Upper lobe of left lung (tissue), 6 donors: ENCODE measurements at regions not wholly inside any gene's neighbourhood (a gene's known extent, or its start where the extent isn't known, plus 50 kb on each side); places are given as distances from the start of the nearest gene placed in this dataset.

Experiments
- ATAC-seq, 2 donors: fragments of 200-7000 bp; cut with Tn5 transposase; one replicate each; pipeline ENCODE4 v1.9.1; 2022; ENCODE audit warnings: mild to moderate bottlenecking in 2 of 2, moderate library complexity in 2 of 2; ENCODE audit not compliant: low FRiP score in 2 of 2
- DNase-seq, 2 donors: peaks; one replicate each; pipeline ENCODE4 v3.0.0-alpha.2; 2019 to 2020
- H3K27ac ChIP-seq, 4 donors: fragments of 200-600 bp; sonication (generic); one replicate each; pipeline ENCODE4 v1.5.1; 2016 to 2019
- H3K27me3 ChIP-seq, 4 donors: fragments of 200-600 bp; sonication (generic); one replicate each; pipeline ENCODE4 v1.5.1; 2017 to 2019
- H3K36me3 ChIP-seq, 4 donors: fragments of 200-600 bp; sonication (generic); one replicate each; pipeline ENCODE4 v1.5.1; 2016 to 2019
- H3K4me1 ChIP-seq, 4 donors: fragments of 200-600 bp; sonication (generic); one replicate each; pipeline ENCODE4 v1.5.1; 2018 to 2019
- H3K4me3 ChIP-seq, 4 donors: fragments of 200-600 bp; sonication (generic); one replicate each; pipeline ENCODE4 v1.5.1; 2017 to 2019; ENCODE audit warnings: mild to moderate bottlenecking in 2 of 4, moderate library complexity in 1 of 4
- H3K9me3 ChIP-seq, 4 donors: fragments of 200-600 bp; sonication (generic); one replicate each; pipeline ENCODE4 v1.5.1; 2018 to 2019
- EP300 ChIP-seq, 4 donors: sonication (generic); formaldehyde crosslinking; IDR thresholded peaks; one replicate each; pipeline ENCODE4 v1.5.1; 2017; ENCODE audit warnings: antibody characterized with exemption in 4 of 4, control low read depth in 2 of 4
- POLR2A ChIP-seq, 4 donors: fragments of 450-650 bp; IDR thresholded peaks; one replicate each; pipeline ENCODE4 v1.5.1; 2016 to 2017; ENCODE audit warnings: antibody characterized with exemption in 4 of 4, mild to moderate bottlenecking in 2 of 4
- POLR2AphosphoS5 ChIP-seq, 2 donors: sonication (generic); formaldehyde crosslinking; IDR thresholded peaks; one replicate each; pipeline ENCODE4 v1.5.1; 2017; ENCODE audit warnings: antibody characterized with exemption in 2 of 2
- WGBS, 2 donors: methylation state at CpG; one replicate each; pipeline ENCODE4 v1.1.5; 2017 to 2018; 5-methylcytosine and 5-hydroxymethylcytosine counted together
- TF ChIP-seq, protein P1 (sequence below), 6 experiments: fragments of 450-650 bp in 4 of 6; fragments of 200-600 bp in 2 of 6; sonication (generic) in 2 of 6; IDR thresholded peaks; one replicate each; pipeline ENCODE4 v1.5.1; 2016 to 2019; ENCODE audit warnings: antibody characterized with exemption in 6 of 6
- donor health status: DM: no; HTN: no; CAD: no; lungs with moderate emphysema.
- donor health status: DM: no; HTN: yes; CAD: no; lungs with severe emphysema.

- TF ChIP-seq, protein P1, sequence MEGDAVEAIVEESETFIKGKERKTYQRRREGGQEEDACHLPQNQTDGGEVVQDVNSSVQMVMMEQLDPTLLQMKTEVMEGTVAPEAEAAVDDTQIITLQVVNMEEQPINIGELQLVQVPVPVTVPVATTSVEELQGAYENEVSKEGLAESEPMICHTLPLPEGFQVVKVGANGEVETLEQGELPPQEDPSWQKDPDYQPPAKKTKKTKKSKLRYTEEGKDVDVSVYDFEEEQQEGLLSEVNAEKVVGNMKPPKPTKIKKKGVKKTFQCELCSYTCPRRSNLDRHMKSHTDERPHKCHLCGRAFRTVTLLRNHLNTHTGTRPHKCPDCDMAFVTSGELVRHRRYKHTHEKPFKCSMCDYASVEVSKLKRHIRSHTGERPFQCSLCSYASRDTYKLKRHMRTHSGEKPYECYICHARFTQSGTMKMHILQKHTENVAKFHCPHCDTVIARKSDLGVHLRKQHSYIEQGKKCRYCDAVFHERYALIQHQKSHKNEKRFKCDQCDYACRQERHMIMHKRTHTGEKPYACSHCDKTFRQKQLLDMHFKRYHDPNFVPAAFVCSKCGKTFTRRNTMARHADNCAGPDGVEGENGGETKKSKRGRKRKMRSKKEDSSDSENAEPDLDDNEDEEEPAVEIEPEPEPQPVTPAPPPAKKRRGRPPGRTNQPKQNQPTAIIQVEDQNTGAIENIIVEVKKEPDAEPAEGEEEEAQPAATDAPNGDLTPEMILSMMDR (IDR thresholded peaks at IDR 0.05) = peak in 1 of 6 experiments; percentile 6
- TF ChIP-seq POLR2AphosphoS5 (IDR thresholded peaks at IDR 0.05) = no peak
- TF ChIP-seq EP300 (IDR thresholded peaks at IDR 0.05) = no peak
- TF ChIP-seq POLR2A (IDR thresholded peaks at IDR 0.05) = no peak
- Histone ChIP-seq H3K27ac (no peak overlapping the region), H3K9me3 (no peaks in the 10 kb centered on the region), H3K36me3 (no peaks in the 10 kb centered on the region), H3K4me3 (no peak overlapping the region), H3K27me3 (no peaks in the 10 kb centered on the region), H3K4me1 (no peaks in the 10 kb centered on the region)
- WGBS, 2 donors = 63 to 81% methylated on average over 5 of the region's 5 CpGs
- no peak for ATAC-seq
- no peak for DNase-seq
Observed at GRCh38 chr12:102543494-102544485, 63.4 kb upstream of the IGF1 start.

GRCh38 chr12:102542816-102543440 lies 62.6 kb upstream of the IGF1 start:
- Histone ChIP-seq H3K4me3 (no peak overlapping the region), H3K9me3 (no peaks in the 10 kb centered on the region), H3K4me1 (no peaks in the 10 kb centered on the region), H3K36me3 (no peaks in the 10 kb centered on the region), H3K27me3 (no peaks in the 10 kb centered on the region), H3K27ac (no peak overlapping the region)
- ATAC-seq (no peak), DNase-seq (no peak)
- no peak for TF ChIP-seq POLR2A (IDR thresholded peaks at IDR 0.05)
- 65 to 69% methylated on average over 6 of the region's 6 CpGs for WGBS, 2 donors

- no peak for ATAC-seq
Observed at GRCh38 chr12:102540815-102541385, 60.5 kb upstream of the IGF1 start.

DNA sequence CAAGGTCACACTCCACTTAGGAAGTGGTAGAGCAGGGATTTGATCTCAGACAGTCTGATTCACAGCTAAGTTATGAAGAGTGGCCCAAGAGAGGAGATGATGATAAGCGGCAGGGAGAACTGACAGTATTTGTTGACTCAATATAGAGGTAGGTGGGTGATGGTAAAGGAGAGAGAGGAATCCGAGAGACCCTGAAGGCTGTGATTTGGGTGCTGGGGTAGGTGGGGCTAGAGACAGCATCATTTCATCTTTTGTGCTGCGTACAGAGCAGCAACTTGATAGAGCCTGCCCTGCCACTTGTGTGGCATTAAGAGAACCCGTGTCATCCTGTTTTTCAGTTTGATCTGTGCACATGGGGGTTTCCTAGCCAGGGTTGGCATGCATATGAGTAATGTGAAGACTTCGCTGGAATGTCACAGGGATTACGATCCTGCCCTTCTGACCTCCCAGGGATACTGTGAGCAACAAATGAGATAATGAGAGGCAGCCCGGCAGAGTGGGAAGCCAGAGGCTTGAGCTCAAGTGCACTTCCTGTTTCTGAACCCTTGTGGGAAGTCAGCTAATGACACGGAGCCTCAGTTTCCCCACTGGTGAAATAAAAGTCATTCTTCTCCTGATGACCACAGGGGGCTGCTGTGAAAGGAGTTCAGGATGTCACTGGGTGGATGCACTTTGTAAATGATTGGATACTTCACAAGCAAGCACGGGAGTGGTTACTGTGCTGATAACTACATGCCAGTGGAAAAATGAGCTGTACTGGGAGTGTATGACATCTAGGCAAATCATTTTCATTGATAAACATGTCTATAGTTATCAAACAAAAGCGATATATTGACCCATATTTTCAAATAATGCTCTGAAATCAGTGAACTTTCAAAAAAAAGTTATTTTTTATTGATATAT lies 59.5 kb upstream of the IGF1 start:
- H3K9me3 ChIP-seq = no peaks in the 10 kb centered on the region
- no peaks in the 10 kb centered on the region for H3K4me1 ChIP-seq
- DNase-seq = no peak
- no peaks in the 10 kb centered on the region for H3K27me3 ChIP-seq
- no peak overlapping the region for H3K27ac ChIP-seq
- peak in 1 of 2 donors; percentile 41 for ATAC-seq
- TF ChIP-seq POLR2AphosphoS5 (IDR thresholded peaks at IDR 0.05) (no peak), POLR2A (IDR thresholded peaks at IDR 0.05) (no peak), EP300 (IDR thresholded peaks at IDR 0.05) (no peak)
- TF ChIP-seq, protein P1 (IDR thresholded peaks at IDR 0.05) = no peak
- H3K36me3 ChIP-seq = no peaks in the 10 kb centered on the region
- no peak overlapping the region for H3K4me3 ChIP-seq
- 52 to 55% methylated on average over 10 of the region's 10 CpGs for WGBS, 2 donors

More at GRCh38 chr12:102540815-102541385, 60.5 kb upstream of the IGF1 start:
- no peaks in the 10 kb centered on the region for H3K36me3 ChIP-seq
- no peak overlapping the region for H3K4me3 ChIP-seq
- 75 to 86% methylated on average over 3 of the region's 3 CpGs for WGBS, 2 donors
- H3K4me1 ChIP-seq = no peaks in the 10 kb centered on the region
- H3K9me3 ChIP-seq = no peaks in the 10 kb centered on the region
- TF ChIP-seq EP300 (IDR thresholded peaks at IDR 0.05) (no peak), POLR2AphosphoS5 (IDR thresholded peaks at IDR 0.05) (no peak), POLR2A (IDR thresholded peaks at IDR 0.05) (no peak)
- TF ChIP-seq, protein P1 (IDR thresholded peaks at IDR 0.05) = no peak
- DNase-seq = no peak
- no peaks in the 10 kb centered on the region for H3K27me3 ChIP-seq
- H3K27ac ChIP-seq = no peak overlapping the region
